Activated naive CD8-positive, alpha-beta T cell (primary cell): ENCODE measurements at regions not wholly inside any gene's neighbourhood (a gene's known extent, or its start where the extent isn't known, plus 50 kb on each side); places are given as distances from the start of the nearest gene placed in this dataset.

Experiments used
- H3K27ac Mint-ChIP-seq: one replicate; pipeline ENCODE4 v1.8.0; 2021; ENCODE audit warnings: mixed read lengths
- H3K27me3 Mint-ChIP-seq: one replicate; pipeline ENCODE4 v1.8.0; 2021; ENCODE audit warnings: mixed read lengths
- H3K36me3 Mint-ChIP-seq: one replicate; pipeline ENCODE4 v1.8.0; 2021; ENCODE audit warnings: mixed read lengths
- H3K4me1 Mint-ChIP-seq: one replicate; pipeline ENCODE4 v1.8.0; 2021; ENCODE audit warnings: low read depth, mixed read lengths
- H3K4me3 Mint-ChIP-seq: one replicate; pipeline ENCODE4 v1.8.0; 2021; ENCODE audit warnings: mild to moderate bottlenecking, mixed read lengths
- H3K9me3 Mint-ChIP-seq: one replicate; pipeline ENCODE4 v1.8.0; 2021; ENCODE audit warnings: low read depth, mixed read lengths

- Mint-ChIP-seq H3K27me3 (no peaks in the 10 kb centered on the region), H3K4me3 (no peak overlapping the region), H3K4me1 (no peaks in the 10 kb centered on the region), H3K36me3 (no peaks in the 10 kb centered on the region), H3K27ac (no peak overlapping the region), H3K9me3 (no peaks in the 10 kb centered on the region)
Observed at GRCh38 chr5:97764700-97765099, 581.7 kb upstream of the RIOK2 start.

DNA sequence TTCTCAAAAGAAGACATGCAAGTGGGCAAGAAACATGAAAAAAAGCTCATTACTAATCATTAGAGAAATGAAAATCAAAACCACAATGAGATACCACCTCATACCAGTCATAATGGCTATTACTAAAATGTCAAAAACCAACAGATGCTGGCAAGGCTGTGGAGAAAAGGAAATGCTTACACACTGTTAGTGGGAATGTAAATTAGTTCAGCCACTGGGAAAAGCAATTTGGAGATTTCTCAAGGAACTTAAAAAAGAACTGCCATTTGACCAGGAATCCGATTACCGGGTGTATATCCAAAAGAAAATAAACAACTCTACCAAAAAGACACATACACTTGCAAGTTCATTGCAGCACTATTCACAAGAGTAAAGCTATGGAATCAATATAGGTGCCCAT lies 595.4 kb upstream of the RIOK2 start:
- Mint-ChIP-seq H3K27me3 (peaks cover 2% of the 10 kb centered on the region), H3K9me3 (peaks cover 9% of the 10 kb centered on the region), H3K4me3 (no peak overlapping the region), H3K4me1 (no peaks in the 10 kb centered on the region), H3K36me3 (no peaks in the 10 kb centered on the region), H3K27ac (no peak overlapping the region)

GRCh38 chr5:97788369-97788768 lies 605.3 kb upstream of the RIOK2 start:
- no peak overlapping the region for H3K27ac Mint-ChIP-seq
- no peak overlapping the region for H3K4me3 Mint-ChIP-seq
- H3K4me1 Mint-ChIP-seq: no peaks in the 10 kb centered on the region
- no peaks in the 10 kb centered on the region for H3K27me3 Mint-ChIP-seq
- no peaks in the 10 kb centered on the region for H3K9me3 Mint-ChIP-seq
- no peaks in the 10 kb centered on the region for H3K36me3 Mint-ChIP-seq

GRCh38 chr5:97797994-97798451 lies 615.0 kb upstream of the RIOK2 start:
- H3K36me3 Mint-ChIP-seq: no peaks in the 10 kb centered on the region
- no peaks in the 10 kb centered on the region for H3K27me3 Mint-ChIP-seq
- H3K27ac Mint-ChIP-seq: no peak overlapping the region
- H3K4me1 Mint-ChIP-seq: no peaks in the 10 kb centered on the region
- H3K4me3 Mint-ChIP-seq: no peak overlapping the region
- no peaks in the 10 kb centered on the region for H3K9me3 Mint-ChIP-seq

GRCh38 chr5:97801461-97801860 lies 618.4 kb upstream of the RIOK2 start:
- no peaks in the 10 kb centered on the region for H3K4me1 Mint-ChIP-seq

DNA sequence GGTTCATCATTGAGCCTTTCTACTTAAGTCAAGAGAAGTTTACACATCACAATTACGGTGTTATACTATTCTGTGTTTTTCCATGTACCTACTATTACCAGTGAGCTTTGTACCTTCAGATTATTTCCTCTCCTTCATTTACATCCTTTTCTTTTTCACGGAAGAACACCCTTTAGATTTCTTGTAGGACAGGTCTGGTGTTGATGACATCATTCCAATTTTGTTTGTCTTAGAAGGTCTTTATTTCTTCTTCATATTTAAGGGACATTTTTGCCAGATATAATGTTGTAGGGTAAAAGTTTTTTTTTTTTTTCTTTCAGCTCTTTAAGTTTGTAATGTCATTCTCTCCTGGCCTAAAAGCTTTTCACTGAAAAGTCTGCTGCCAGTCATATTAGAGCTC lies 637.1 kb upstream of the RIOK2 start:
- no peaks in the 10 kb centered on the region for H3K27me3 Mint-ChIP-seq
- no peaks in the 10 kb centered on the region for H3K36me3 Mint-ChIP-seq
- no peak overlapping the region for H3K4me3 Mint-ChIP-seq
- H3K9me3 Mint-ChIP-seq: peaks cover 18% of the 10 kb centered on the region
- no peak overlapping the region for H3K27ac Mint-ChIP-seq
- no peaks in the 10 kb centered on the region for H3K4me1 Mint-ChIP-seq

More at GRCh38 chr5:97801461-97801860, 618.4 kb upstream of the RIOK2 start:
- H3K9me3 Mint-ChIP-seq: peaks cover 3% of the 10 kb centered on the region
- H3K27me3 Mint-ChIP-seq: no peaks in the 10 kb centered on the region
- H3K27ac Mint-ChIP-seq: no peak overlapping the region
- no peak overlapping the region for H3K4me3 Mint-ChIP-seq
- H3K36me3 Mint-ChIP-seq: no peaks in the 10 kb centered on the region

- H3K27ac Mint-ChIP-seq: no peak overlapping the region
- H3K4me1 Mint-ChIP-seq: no peaks in the 10 kb centered on the region
- no peaks in the 10 kb centered on the region for H3K9me3 Mint-ChIP-seq
- no peak overlapping the region for H3K4me3 Mint-ChIP-seq
- H3K36me3 Mint-ChIP-seq: no peaks in the 10 kb centered on the region
- no peaks in the 10 kb centered on the region for H3K27me3 Mint-ChIP-seq
Observed at GRCh38 chr5:97832645-97833296, 649.7 kb upstream of the RIOK2 start.

DNA sequence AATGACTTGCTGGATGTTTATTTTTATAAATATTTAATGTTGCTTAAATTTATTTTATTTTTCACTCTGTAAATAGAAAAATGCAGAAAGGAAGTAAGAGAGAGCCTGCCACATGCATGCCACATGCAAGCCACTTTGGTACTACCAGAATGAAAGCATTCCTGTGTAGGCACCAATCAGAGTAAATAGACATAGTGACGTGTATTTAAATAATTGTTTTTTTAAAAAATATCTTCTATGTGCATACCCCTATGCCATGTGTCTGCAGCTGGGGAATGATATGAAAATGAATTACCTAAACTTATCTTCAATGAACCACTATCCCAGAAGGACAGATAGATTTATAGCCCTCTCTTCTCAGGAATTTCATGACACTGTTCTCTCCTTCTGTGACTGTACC lies 651.5 kb upstream of the RIOK2 start:
- Mint-ChIP-seq H3K9me3 (no peaks in the 10 kb centered on the region), H3K4me3 (no peak overlapping the region), H3K27me3 (no peaks in the 10 kb centered on the region), H3K36me3 (no peaks in the 10 kb centered on the region), H3K27ac (no peak overlapping the region), H3K4me1 (no peaks in the 10 kb centered on the region)

- no peaks in the 10 kb centered on the region for H3K36me3 Mint-ChIP-seq
- H3K4me1 Mint-ChIP-seq: no peaks in the 10 kb centered on the region
- H3K27ac Mint-ChIP-seq: no peak overlapping the region
- H3K27me3 Mint-ChIP-seq: no peaks in the 10 kb centered on the region
- no peaks in the 10 kb centered on the region for H3K9me3 Mint-ChIP-seq
- H3K4me3 Mint-ChIP-seq: no peak overlapping the region
Observed at GRCh38 chr5:97835112-97835511, 652.1 kb upstream of the RIOK2 start.

DNA sequence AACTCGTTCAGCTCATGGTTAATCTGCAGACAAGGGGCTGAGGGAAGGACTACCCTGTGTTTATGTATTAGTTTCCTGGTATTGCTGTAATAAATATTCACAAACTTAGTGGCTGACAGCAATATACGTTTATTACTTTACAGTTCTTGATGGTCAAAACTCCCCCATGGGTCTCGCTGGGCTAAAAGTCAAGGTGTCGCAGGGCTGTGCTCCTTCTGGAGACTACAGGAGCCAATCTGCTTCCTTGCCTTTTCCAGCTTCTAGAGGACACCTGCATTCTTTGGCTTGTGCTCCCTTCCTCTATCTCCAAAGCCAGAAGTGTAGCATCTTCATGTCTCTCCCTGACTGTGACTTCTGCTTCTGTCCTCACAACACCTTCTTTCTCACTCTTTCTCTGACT lies 653.8 kb upstream of the RIOK2 start:
- Mint-ChIP-seq H3K4me3 (no peak overlapping the region), H3K27ac (no peak overlapping the region), H3K27me3 (no peaks in the 10 kb centered on the region), H3K9me3 (no peaks in the 10 kb centered on the region), H3K36me3 (no peaks in the 10 kb centered on the region), H3K4me1 (no peaks in the 10 kb centered on the region)

DNA sequence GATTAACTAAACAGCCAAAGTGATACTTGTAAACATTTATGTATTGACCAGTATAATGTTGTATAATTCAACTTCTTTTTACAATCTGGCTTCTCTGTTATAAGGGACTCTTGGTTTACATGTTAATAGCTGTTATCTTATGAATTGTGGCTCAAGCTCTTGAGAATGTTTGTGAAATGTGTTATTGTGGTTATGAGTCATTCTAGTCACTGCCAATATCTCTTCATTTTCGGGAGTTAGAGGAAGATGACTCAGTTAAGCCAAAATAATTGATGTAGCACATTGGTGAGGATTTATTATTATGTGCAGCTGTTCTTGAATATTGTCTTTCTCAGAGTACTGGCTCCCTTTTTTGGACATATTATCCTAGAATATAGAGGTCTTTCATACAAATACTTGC lies 655.2 kb upstream of the RIOK2 start:
- Mint-ChIP-seq H3K27ac (no peak overlapping the region), H3K36me3 (no peaks in the 10 kb centered on the region), H3K4me1 (no peaks in the 10 kb centered on the region), H3K27me3 (no peaks in the 10 kb centered on the region), H3K4me3 (no peak overlapping the region), H3K9me3 (no peaks in the 10 kb centered on the region)

DNA sequence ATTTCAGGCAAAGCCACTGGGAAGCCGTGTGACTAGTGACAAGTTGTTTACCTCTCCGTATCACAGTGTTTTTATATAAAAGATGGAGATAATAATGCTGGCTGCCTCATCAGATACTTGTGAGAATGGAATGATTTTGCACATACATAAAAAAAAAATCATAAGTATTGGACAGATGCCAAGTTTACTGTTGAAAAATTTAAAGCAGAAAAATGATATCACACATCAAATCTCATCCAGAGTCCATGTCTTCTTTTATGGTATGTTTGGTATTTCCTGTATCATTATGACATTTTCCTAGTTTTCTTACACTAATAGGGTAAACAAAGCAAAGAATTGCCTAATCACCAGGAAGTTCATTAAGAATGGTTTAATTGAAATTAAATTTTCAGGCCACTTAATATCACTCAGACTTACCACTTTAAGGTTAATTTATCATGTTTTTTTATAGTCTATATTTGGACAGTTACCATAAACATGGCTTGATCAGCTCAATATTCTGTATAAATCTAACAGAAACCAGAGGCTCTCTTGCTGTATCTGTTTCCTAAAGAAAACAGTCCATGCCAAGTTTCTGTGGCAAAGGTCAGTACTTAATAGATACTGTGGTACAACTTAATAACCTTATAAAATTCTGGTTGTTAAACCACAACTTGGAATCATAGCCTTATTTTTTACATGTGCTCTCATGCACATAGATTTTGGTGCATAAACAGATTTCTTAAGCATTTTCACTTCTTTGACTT lies 656.5 kb upstream of the RIOK2 start:
- H3K27me3 Mint-ChIP-seq: no peaks in the 10 kb centered on the region
- no peak overlapping the region for H3K4me3 Mint-ChIP-seq
- no peaks in the 10 kb centered on the region for H3K4me1 Mint-ChIP-seq
- no peak overlapping the region for H3K27ac Mint-ChIP-seq
- H3K36me3 Mint-ChIP-seq: no peaks in the 10 kb centered on the region
- no peaks in the 10 kb centered on the region for H3K9me3 Mint-ChIP-seq

- Mint-ChIP-seq H3K36me3 (no peaks in the 10 kb centered on the region), H3K4me3 (no peak overlapping the region), H3K4me1 (no peaks in the 10 kb centered on the region), H3K9me3 (no peaks in the 10 kb centered on the region), H3K27ac (no peak overlapping the region), H3K27me3 (no peaks in the 10 kb centered on the region)
Observed at GRCh38 chr5:97840643-97841042, 657.6 kb upstream of the RIOK2 start.

- Mint-ChIP-seq H3K9me3 (no peaks in the 10 kb centered on the region), H3K27me3 (no peaks in the 10 kb centered on the region), H3K4me1 (no peaks in the 10 kb centered on the region), H3K27ac (no peak overlapping the region), H3K36me3 (no peaks in the 10 kb centered on the region), H3K4me3 (no peak overlapping the region)
Observed at GRCh38 chr5:97842687-97843086, 659.6 kb upstream of the RIOK2 start.

DNA sequence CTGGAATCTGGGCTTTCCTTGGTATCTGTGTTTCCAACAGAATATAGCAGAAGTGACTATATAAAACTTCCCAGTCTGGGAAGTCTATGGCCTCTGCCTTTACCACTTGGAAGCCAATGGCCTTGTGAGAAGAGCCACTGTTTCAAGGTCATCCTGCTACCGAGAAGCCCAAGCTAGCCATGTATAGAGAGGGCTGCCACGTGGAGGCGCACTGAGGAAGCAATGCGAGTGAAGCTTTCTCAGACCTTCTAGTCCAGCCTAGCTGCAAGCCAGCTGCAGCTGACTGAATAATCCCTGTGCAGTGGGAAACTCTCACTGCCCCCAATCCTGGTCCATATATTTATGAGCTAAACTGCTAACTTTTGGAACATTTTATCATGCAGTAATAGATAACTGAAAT lies 661.8 kb upstream of the RIOK2 start:
- Mint-ChIP-seq H3K36me3 (no peaks in the 10 kb centered on the region), H3K4me1 (no peaks in the 10 kb centered on the region), H3K4me3 (no peak overlapping the region), H3K9me3 (no peaks in the 10 kb centered on the region), H3K27me3 (no peaks in the 10 kb centered on the region), H3K27ac (no peak overlapping the region)

DNA sequence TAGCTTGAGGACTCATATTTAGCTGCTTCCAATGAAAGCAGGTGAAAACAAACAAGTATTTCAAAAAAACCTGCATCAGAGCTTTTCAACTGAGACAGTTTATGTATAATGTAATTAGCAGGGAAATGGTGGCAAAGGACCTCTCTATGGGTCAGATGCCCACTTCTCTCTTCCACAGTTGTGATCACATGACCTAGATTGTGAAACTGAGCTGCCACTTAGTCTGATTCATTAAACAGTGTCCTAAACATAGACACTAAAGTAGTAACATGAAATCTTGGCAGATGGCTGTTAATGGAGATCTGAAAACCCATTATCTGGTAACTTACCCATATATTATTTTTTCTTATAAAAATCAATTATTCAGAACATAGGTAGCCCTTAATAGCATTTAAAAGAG lies 663.6 kb upstream of the RIOK2 start:
- Mint-ChIP-seq H3K4me3 (no peak overlapping the region), H3K4me1 (no peaks in the 10 kb centered on the region), H3K36me3 (no peaks in the 10 kb centered on the region), H3K9me3 (no peaks in the 10 kb centered on the region), H3K27ac (no peak overlapping the region), H3K27me3 (peaks cover 2% of the 10 kb centered on the region)
